NCI-H128 (cell line): ENCODE measurements at regions not wholly inside any gene's neighbourhood (a gene's known extent, or its start where the extent isn't known, plus 50 kb on each side); places are given as distances from the start of the nearest gene placed in this dataset.

ENCODE experiments used
- DNase-seq: peaks from one replicate; lab custom pipeline; 2025; ENCODE audit not compliant: unreplicated experiment; lab: John Stamatoyannopoulos, UW

DNA sequence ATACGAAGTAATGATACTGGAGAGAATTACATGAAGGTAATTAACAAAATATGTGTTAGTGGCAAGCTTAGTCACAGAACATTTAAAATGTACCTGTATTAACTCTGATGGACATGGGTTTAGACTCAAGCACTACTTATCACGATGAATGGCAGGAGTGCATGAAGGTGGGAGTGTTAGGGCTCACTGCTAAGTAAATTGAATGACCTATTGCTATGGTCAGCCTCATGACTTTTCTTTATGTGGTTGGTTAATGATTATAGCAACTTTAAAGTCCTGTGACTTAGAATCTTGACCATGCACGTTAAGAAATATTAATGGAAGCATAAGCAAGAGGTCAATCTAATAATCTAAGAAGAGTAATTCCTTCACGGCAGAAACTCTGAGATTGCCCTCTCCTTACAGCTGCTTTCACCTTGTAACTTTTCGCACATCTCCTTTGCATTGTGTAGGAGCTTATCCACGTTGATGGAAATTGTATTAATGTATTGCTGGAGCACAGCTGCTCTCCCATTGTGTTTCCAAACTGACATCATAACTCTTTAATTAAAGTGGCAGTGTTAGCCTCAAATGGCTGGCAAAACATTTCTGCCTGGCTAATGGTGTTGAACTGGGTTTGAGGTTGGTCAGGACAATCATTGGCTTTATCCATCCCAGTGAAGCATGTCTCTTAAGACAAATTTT is 114.5 kb downstream of the RXFP2 start:
- no peak for DNase-seq

DNA sequence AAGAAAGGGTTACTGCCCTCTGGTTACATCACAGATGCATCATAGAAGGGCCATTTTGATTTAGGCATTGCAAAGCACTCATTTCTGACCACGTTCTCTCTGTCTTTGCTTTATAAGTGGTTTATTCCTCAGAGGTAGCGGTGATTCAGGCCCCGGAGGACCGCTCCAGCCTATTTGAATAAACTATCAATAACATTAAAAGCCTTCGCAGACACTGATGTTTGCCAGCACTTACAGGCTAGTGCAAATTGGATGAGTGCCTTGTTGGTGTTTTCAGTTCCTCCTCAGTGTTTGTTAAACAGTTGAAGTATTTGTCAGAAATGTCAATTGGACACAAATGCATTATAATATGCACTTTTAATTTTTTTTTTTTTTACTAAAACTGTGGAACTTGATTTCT is 120.2 kb downstream of the RXFP2 start:
- no peak for DNase-seq

DNA sequence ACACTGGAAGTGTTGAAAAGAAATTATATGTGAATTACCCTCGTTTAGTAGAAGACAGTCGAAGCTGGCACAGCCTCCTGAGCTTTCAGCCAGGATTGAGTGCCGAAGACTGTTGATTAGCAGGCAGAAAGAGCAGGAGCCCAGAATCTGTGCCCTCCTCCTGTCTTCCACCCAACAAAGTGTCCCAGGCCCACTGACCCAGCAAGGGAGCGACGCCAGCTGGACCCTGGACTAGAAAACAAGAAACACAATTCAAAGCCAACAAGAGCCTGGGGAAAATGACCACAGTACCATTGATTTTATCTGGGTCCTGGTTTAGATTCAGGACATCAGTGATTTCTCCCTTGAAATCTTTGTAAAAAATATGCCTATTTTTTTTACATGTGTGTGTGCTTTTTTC is 120.7 kb downstream of the RXFP2 start:
- DNase-seq, result no peak

DNA sequence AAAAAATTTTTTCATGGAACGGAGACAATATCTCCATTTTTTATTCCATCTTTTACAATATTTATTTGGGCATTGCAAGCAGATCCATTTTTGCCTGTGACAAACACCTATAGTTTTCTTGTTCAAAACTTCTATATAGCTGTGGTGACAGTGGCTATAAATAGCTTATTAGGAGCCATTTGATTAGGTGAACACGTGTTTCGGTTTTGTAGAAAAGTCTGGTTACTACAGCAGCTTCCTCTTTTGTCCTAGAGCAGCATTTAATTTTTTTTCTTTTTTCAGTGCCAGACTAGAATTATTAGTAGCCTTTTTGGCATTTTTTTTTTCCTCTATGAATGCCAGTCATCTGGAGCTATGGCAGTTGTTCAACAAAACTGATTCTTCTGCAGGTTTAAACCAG is 123.5 kb downstream of the RXFP2 start:
- DNase-seq, result no peak

DNA sequence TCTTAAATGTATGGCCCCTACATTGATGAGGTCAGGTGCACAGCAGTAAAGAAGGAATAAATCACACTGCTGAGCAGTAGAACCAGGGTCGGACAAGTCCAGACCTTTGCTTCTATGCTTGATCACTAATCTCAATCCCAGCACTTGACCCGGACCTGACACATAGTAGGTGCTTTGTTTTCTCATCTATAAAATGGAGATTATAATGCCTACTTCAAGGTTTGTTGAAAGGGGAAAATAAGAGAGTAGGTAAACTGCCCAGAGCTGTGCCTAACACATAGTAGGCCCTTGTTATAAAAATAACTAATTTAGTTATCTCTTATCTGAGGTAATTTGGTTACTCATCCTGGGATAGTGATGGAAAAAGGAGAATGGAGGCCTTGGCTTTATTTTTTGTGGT is 125.0 kb downstream of the RXFP2 start:
- no peak for DNase-seq

DNA sequence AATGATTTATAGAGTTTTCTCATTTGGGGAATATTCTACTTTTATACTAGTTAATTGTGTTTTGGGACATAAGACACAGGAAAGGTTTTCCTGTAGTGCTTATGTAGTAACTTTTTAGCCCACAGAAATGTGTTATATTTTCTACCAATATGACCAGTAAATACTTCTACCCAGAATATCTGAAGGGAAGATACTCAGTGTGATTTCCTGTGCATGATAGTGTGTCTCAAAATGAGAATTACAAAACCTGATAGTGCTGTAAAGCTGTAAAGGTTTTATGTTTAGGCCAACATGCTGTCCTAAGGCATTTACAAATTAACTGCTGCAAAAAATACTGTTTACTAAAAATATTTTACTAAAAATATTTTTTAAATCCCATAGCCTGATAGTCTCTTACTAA is 126.8 kb downstream of the RXFP2 start:
- DNase-seq, result no peak

DNA sequence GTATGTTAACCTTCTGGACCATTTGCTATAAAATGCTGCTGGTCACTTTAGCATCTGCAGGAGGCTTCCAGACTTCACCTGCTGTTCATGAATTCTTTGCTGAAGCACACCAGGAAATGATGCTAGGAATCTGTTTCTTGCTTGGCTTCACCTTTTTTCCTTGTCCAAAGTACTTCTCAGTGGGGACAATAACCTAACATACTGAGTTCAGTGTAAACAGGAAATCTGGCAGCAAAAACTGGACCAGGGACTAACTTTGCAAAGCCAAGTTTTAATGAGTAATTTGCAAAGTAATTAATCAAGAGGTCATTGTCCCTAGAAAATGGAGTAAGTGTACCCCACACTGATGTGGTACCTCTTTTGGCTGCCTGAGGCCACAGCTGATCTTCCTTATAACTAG is 128.4 kb downstream of the RXFP2 start:
- DNase-seq, result no peak

DNA sequence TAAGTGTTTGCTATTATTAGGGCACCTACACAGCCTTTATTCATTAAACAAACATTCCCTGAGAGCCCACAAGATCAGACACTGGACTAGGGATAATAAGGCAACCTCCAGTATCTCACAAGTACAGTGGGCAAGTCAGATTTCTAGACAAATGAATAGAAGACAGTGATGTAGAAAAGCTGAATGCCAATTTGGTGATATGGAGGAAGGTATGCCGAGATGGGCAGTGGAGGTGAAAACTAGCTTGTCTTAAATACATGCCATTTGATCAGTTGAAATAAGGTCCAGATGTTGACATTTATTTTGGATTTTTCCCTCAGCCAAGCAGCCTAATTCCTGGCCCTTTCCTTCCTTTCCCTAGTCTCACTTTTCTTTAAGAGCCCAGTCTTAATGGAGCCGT is 130.3 kb downstream of the RXFP2 start:
- no peak for DNase-seq

DNA sequence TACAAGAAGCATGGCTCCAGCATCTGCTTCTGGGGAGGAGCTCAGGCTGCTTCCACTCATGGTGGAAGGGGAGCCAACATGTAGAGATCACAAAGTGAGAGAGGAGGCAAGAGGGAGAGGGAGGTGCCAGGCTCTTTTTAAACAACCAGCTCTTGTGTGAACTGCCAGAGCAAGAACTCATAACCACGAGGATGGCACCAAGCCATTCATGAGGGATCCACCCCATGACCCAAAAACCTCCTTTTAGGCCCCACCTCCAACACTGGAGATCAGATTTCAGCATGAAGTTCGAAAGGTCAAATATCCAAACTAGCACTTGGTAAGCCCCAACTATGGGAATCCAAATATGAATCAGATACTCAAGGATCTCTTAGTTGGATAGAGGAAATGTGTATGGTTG is 131.2 kb downstream of the RXFP2 start:
- no peak for DNase-seq

DNA sequence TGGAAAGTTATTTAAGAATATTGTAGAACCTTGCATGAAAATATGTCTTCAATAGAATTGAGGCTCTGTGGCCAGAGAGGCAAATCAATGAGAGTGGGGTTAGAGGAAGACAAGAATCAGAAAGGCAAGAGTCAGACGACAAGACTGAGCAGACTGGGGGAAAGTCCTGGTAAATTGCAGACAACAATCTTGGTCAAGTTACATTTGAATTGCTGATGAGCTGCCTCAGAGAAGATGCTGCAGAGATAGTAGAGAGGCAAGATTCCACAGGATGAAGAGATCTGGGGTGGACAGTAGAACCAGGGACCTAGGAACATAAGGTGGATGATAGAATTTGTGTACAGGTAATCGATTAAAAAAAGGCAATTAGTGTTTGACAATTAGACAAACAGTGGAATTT is 133.8 kb downstream of the RXFP2 start:
- DNase-seq, result no peak

DNA sequence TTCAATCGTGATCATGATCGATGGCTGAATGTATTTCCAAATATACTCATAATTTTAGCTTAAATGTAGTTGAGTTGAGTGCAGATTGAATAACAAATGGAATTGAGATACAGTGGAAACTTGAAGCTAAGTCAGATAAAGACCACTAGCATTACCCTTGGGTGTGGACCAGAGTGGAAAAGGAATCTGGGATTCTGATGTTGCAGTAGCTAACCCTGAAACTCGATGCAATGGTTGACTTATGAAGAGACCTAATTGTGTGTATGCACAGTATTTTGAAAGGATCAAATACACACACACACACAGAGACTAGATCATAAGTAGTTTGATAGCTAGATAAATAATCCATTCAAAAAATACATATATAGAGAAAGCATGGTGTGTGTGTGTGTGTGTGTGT is 135.8 kb downstream of the RXFP2 start:
- DNase-seq, result no peak

DNA sequence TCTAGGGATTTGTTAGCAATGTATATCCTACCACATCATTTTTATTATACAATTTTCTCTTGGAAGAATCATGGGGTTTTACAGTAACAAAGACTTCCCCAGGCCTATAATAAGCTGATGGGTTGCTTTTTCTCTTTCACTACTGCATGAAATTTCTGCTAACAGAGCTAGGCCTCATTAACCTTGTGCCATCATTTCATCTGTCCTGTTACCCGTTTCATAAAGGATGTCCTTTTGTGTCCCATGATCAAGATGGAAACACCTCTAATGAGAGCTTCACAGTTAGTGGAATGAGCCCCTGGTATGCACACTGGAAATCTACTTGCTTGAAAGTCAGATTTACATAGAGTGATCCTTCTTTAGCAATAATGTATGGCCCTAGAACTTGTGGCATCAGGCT is 138.7 kb downstream of the RXFP2 start:
- no peak for DNase-seq

DNA sequence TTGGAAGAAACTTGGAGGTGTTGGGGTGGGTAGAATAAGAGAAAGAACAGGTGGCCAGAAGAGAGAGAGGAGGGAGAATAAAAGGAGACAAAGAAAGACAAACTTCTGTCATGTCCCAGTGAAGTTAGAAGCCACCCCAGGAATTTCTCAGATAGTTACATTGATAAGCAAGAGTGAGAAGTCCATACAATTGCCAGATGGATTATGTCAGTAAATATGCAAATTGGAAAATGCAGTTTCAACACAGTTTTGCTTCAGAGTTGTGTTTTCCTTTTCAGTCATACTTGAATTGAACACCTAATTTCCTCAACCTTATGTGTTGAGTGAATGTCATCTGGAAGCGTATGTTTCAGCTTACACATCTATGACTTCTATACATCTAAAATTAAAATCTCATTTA is 139.2 kb downstream of the RXFP2 start:
- no peak for DNase-seq

DNA sequence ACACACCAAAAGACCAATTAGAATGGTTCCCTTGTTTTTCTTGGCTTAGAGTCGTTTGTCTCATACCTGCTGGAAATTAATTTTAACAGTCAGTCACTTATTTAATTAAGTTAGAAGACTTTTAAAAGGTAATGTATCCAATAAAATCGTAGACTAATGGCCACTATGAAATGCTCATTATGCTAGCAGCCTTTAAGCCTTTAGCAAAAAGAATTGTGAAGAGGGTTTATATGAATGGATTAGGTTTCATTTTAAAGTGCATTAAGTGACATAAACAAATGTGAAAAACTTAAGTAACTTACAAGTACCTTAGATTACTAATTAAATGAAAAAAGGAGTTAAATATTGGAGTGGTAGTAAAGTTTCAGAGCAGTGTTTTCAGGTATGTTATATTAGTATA is 139.6 kb downstream of the RXFP2 start:
- no peak for DNase-seq

DNA sequence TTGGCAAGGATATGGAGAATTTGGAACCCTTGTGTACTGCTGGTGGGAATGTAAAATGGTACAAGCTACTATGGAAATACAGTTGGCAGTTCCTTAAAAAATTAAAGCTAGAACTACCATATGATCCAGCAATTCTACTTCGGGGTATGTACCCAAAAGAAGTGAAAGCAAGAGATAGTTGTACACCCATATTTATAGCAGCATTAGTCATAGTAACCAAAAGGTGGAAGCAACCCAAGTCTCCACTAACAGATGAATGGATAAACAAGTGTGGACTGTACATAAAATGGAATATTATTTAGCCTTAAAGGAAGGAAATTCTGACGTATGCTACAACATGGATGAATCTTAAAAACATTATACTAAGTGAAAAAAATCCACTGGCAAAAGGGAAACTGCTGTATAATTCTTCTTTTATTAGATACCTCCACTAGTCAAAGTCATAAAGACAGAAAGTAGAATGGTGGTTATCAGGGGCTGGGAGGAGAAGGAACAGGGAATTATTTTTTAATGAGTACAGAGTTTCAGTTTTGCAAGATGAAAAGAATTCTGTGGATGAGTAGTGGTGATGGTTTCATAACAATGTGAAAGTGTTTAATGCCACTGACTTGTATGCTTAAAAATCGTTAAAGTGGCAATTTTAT is 141.6 kb downstream of the RXFP2 start:
- DNase-seq, result no peak

DNA sequence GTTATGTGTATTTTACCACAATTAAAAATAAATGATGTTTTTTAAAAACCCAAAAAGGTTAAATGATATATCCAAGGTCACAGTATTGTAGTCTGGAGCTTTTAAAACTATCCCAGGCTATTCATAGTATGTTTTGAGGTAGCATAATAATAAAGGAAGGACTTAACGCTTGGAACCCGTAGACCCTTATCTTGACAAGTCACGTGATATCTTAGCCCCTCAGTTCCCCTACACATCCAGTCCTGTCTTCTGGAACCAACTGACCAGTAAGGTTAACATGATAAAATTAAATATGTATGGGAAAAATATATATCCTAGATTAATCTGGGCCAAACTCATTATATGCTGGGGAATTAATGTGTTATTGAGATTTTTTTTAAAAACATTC is 142.2 kb downstream of the RXFP2 start:
- DNase-seq, result no peak

DNA sequence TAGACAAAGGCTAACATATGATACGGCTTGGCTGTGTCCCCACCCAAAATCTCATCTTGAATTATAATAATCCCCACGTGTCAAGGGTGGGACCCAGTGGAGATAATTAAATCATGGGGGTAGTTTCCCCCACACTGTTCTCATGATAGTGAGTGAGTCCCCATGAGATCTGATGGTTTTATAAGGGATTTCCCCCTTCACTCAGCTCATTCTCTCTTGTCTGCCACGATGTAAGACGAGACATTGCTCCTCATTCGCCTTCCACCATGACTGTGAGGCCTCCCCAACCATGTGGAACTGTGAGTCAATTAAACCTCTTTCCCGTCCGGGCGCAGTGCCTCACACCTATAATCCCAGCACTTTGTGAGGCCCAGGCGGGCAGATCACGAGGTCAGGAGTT is 143.5 kb downstream of the RXFP2 start:
- DNase-seq, result no peak

DNA sequence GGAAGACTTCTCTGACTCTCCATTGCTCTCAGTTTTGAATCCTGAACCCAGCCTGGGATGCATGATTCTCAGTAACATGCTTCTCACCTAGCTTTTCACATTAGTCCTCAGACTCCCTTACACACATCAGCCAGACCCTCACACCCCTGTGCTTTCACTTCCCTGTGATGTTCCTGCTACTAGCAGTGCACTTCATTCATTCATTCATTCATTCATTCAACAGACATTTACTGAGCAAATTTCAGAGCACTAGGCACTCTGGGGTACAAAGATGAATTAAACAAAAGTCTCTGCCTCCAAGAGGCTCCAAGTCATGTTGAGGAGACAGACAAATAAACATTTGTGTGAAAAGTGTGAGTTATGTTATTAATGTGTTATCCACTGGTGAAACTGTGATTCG is 145.2 kb downstream of the RXFP2 start:
- no peak for DNase-seq

DNA sequence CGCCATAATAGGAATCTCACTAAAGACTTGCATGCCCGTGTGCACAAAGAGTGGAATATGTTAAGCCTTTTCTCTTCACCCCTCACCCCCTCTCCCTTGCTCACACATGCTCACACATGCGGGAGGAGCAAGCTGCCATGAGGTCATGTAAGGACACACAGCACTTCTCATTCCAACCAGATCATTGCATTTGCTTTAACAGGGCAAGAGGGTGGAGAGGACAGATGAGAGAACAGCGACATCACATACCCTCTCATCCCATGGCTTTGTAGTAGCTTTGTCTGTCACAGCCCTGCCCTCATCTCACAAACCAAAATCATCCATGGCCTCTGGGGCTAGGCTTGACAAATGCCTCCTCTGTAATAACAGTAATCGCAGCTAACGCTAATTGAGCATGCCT is 145.6 kb upstream of the FRY start:
- DNase-seq, result no peak

DNA sequence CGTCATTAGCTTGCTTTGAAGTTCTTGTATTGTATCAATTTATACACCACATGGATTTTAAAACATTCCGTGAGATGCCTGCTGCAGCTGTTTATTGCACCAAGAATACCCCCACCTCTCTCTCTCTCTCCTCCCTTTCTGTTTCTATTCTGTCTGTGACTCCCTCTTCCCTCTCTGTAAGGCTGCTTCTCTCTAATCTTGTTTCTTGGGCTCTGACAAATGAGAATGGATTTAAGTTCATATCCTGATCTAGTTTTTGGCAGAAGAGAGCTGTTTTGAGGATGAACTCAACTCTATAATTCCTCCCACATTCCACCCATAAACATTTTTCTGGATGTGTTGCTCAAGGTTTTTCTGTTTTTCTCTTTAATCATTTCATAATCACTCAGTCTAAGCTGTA is 144.3 kb upstream of the FRY start:
- no peak for DNase-seq

DNA sequence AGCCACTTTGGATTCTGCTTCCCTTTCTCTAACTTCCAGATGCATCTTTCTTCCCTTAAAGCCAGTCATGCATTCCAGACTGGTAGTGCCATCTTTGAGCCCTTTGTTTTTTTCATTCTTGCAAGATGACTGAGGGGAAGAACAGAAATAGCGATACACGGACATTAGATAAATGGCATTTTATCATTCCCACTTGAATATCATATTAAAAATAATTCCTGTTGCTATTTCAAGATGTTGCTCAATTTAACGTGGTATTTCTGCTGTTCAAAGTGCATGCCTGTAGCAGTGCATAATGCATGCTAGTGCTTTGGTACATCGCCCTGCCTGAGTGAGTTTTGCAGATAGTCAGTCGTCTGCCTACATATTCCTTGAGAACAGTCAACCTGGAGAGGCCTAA is 140.6 kb upstream of the FRY start:
- DNase-seq, result no peak

DNA sequence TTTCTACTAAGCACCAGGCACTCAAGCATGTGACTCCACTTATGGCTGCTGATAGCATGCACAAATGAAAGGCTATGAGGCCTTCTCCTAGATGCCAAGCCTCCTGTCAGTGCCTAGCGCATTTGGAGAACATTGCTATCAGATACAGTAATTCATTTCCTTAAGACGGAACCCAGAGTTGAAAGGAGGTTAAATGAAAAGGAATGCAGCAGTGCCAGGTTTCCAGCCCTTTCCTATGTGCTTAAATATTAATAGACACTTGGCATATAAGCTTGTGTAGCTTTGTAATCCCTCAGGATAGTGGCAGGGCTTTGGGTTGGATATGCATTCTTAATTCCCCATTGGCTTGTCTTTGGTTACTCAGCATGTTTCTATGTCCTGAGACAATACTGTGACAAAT is 140.1 kb upstream of the FRY start:
- no peak for DNase-seq

DNA sequence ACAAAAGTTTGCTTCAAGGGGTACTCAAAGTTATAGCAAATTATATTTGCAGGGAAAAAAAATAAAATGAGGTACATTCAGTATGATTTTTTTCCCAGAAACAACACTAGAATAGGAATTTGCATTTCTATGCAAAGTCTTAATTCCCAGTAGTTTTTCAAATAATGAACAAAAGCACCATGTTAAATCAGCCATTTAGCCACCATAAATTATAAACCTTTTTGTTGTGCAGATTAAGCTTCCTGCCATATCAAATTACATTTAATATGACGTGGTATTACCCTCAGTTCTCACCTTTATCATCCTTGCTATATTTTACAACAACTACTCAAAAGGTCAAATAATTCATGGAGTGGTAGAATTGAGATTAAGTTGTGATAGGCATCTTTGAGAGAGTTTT is 136.6 kb upstream of the FRY start:
- no peak for DNase-seq
